Duodenal mucosa (tissue), 2 donors: ENCODE measurements at regions not wholly inside any gene's neighbourhood (a gene's known extent, or its start where the extent isn't known, plus 50 kb on each side); places are given as distances from the start of the nearest gene placed in this dataset.

Source experiments
- H3K27ac ChIP-seq: one replicate; pipeline ENCODE4 v1.7.0; 2013; ENCODE audit warnings: low read depth, low read length
- H3K27me3 ChIP-seq, 2 donors: one replicate each; pipeline ENCODE4 v1.7.0; 2013; ENCODE audit warnings: low read length in 2 of 2, control low read depth in 1 of 2; ENCODE audit not compliant: insufficient read depth in 2 of 2, control insufficient read depth in 1 of 2
- H3K36me3 ChIP-seq, 2 donors: one replicate each; pipeline ENCODE4 v1.7.0; 2013; ENCODE audit warnings: low read length in 2 of 2, control low read depth in 1 of 2; ENCODE audit not compliant: insufficient read depth in 2 of 2, control insufficient read depth in 1 of 2
- H3K4me1 ChIP-seq, 2 donors: one replicate each; pipeline ENCODE4 v1.7.0; 2013; ENCODE audit warnings: low read length in 2 of 2, control low read depth in 1 of 2; ENCODE audit not compliant: insufficient read depth in 2 of 2, control insufficient read depth in 1 of 2
- H3K4me3 ChIP-seq, 2 donors: one replicate each; pipeline ENCODE4 v1.7.0; 2013; ENCODE audit warnings: low read length in 2 of 2, low read depth in 1 of 2
- H3K9ac ChIP-seq, 2 donors: one replicate each; pipeline ENCODE4 v1.7.0; 2013; ENCODE audit warnings: low read length in 2 of 2, low read depth in 1 of 2
- H3K9me3 ChIP-seq, 2 donors: one replicate each; pipeline ENCODE4 v1.7.0; 2013; ENCODE audit warnings: low read length in 2 of 2, control low read depth in 1 of 2; ENCODE audit not compliant: control insufficient read depth in 1 of 2

GRCh38 chr14:100982353-100982752 is 78.8 kb upstream of the RTL1 start:
- Histone ChIP-seq H3K36me3 (no peaks in the 10 kb centered on the region), H3K27me3 (no peaks in the 10 kb centered on the region), H3K9ac (no peak overlapping the region), H3K27ac (no peak overlapping the region), H3K9me3 (no peaks in the 10 kb centered on the region), H3K4me1 (no peaks in the 10 kb centered on the region), H3K4me3 (no peak overlapping the region)

GRCh38 chr14:100982762-100983161 is 79.2 kb upstream of the RTL1 start:
- no peak overlapping the region for H3K27ac ChIP-seq
- no peaks in the 10 kb centered on the region for H3K4me1 ChIP-seq
- H3K27me3 ChIP-seq, result no peaks in the 10 kb centered on the region
- no peak overlapping the region for H3K9ac ChIP-seq
- H3K4me3 ChIP-seq, result no peak overlapping the region
- H3K9me3 ChIP-seq, result no peaks in the 10 kb centered on the region
- no peaks in the 10 kb centered on the region for H3K36me3 ChIP-seq

DNA sequence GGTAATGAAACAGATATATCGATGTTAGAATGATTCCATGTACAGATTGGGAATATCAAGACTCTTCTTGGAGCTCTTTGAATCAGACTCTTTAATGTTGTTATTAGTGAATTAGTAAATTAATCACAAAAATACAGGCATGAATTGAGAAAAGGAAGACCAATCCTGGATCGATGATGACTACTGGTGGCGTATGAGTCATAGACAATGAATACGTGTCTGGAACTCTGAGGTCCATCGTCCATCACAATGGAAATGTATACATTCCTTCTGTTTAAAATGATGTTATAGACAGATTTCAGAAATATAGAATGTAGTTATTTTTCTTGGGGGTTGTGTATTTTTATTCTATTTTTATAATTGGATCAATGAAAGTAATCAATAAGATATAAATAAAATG is 80.2 kb upstream of the RTL1 start:
- H3K4me3 ChIP-seq, result no peak overlapping the region
- no peaks in the 10 kb centered on the region for H3K4me1 ChIP-seq
- no peak overlapping the region for H3K27ac ChIP-seq

DNA sequence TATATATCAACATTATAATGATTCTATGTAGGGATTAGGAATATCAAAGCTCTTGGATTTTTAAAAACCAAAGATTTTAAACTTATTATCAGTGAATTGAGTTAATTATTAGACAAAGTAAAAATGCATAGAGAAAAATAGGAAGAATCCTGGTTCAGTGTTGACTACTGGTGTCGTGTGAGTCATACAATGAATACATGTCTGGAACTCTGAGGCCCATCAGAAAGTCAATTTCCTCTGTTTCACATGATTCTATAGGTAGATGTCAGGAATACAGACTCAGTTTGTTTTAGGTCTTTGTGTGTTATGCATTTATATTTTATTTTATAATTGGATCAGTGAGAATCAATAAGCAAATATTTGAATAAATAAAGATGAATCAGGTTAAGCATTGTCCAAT is 84.5 kb upstream of the RTL1 start:
- H3K4me3 ChIP-seq, result no peak overlapping the region
- no peaks in the 10 kb centered on the region for H3K36me3 ChIP-seq
- H3K27ac ChIP-seq, result no peak overlapping the region
- H3K27me3 ChIP-seq, result no peaks in the 10 kb centered on the region
- H3K9ac ChIP-seq, result no peak overlapping the region
- H3K4me1 ChIP-seq, result no peaks in the 10 kb centered on the region
- H3K9me3 ChIP-seq, result no peaks in the 10 kb centered on the region

More for the DNA sequence above, 80.2 kb upstream of the RTL1 start:
- Histone ChIP-seq H3K9me3 (no peaks in the 10 kb centered on the region), H3K27me3 (no peaks in the 10 kb centered on the region), H3K9ac (no peak overlapping the region), H3K36me3 (no peaks in the 10 kb centered on the region)

GRCh38 chr14:100988411-100988900 is 84.9 kb upstream of the RTL1 start:
- Histone ChIP-seq H3K36me3 (no peaks in the 10 kb centered on the region), H3K4me1 (no peaks in the 10 kb centered on the region), H3K9ac (no peak overlapping the region), H3K9me3 (no peaks in the 10 kb centered on the region), H3K27ac (no peak overlapping the region), H3K4me3 (no peak overlapping the region), H3K27me3 (no peaks in the 10 kb centered on the region)

DNA sequence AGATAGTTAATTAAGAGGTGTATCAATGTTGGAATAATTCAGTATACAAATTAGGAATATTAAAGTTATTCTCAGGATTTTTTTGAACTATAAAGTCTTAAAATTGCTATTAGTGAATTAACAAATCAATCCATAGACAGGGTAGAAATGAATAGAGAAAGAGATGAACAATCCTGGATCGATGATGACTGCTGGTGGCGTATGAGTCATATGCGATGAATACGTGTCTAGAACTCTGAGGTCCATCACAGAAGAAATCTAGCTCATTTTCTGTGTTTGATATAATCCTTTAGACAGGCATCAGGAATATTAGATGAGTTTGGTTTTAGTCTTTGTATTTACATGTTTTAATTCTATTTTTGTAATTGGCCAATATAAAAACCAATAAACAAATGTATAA is 85.4 kb upstream of the RTL1 start:
- Histone ChIP-seq H3K36me3 (no peaks in the 10 kb centered on the region), H3K27me3 (no peaks in the 10 kb centered on the region), H3K9me3 (no peaks in the 10 kb centered on the region), H3K27ac (no peak overlapping the region), H3K4me1 (no peaks in the 10 kb centered on the region), H3K9ac (no peak overlapping the region), H3K4me3 (no peak overlapping the region)

- no peak overlapping the region for H3K4me3 ChIP-seq
- H3K36me3 ChIP-seq, result no peaks in the 10 kb centered on the region
- no peaks in the 10 kb centered on the region for H3K4me1 ChIP-seq
- H3K27me3 ChIP-seq, result no peaks in the 10 kb centered on the region
- H3K9me3 ChIP-seq, result no peaks in the 10 kb centered on the region
- H3K9ac ChIP-seq, result no peak overlapping the region
- H3K27ac ChIP-seq, result no peak overlapping the region
Observed at GRCh38 chr14:100989924-100990323, 86.4 kb upstream of the RTL1 start.

DNA sequence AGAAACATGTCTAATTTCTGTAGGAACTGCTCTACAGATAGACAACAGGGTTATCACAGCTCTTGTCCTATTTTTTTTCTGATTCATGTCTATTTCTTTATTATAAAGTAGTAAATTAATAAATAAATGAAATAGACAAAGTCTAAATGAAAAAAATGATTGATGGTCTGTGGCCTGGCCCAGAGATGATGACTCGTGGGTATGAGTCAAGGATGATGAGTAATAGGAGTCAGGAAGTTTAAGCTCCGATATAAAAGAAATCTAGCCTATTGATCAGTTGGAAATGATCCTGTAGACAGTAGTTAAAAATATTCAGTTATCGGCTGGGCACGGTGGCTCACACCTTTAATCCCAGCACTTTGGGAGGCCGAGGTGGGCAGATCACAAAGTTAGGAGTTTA is 90.6 kb upstream of the RTL1 start:
- H3K9ac ChIP-seq, result no peak overlapping the region
- H3K4me3 ChIP-seq, result no peak overlapping the region
- H3K36me3 ChIP-seq, result no peaks in the 10 kb centered on the region
- H3K27me3 ChIP-seq, result no peaks in the 10 kb centered on the region
- no peak overlapping the region for H3K27ac ChIP-seq
- no peaks in the 10 kb centered on the region for H3K9me3 ChIP-seq
- no peaks in the 10 kb centered on the region for H3K4me1 ChIP-seq

GRCh38 chr14:100994756-100995330 is 91.3 kb upstream of the RTL1 start:
- no peak overlapping the region for H3K9ac ChIP-seq
- H3K4me3 ChIP-seq, result no peak overlapping the region
- no peaks in the 10 kb centered on the region for H3K9me3 ChIP-seq
- H3K27me3 ChIP-seq, result no peaks in the 10 kb centered on the region
- H3K4me1 ChIP-seq, result no peaks in the 10 kb centered on the region
- no peaks in the 10 kb centered on the region for H3K36me3 ChIP-seq
- no peak overlapping the region for H3K27ac ChIP-seq

DNA sequence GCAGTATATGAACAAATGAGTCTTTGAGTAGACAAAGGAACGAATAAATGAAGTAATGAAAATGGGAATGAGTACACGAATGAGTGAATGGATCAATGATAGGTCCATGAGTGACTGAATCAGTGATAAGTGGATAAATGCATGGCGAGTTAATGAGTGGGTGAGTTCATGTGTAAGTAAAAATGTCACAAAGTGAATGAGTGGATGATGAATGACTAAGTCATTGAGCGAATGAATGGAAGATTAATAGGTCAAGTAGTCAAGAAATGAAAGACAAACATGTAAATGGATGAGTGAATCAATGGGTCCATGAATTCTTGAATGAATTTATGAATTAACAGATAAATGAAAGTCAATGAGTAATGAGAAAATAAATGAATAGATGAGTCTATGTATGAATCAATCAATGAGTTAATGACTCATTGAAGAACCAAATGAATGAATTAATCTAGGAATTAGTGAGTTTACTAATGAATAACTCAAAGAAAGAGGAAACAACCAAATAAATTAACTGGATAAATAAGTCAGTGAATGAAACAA is 97.3 kb upstream of the RTL1 start:
- no peaks in the 10 kb centered on the region for H3K9me3 ChIP-seq
- H3K4me3 ChIP-seq, result no peak overlapping the region
- H3K4me1 ChIP-seq, result peaks cover 5 to 6% of the 10 kb centered on the region in 2 donors
- H3K27ac ChIP-seq, result no peak overlapping the region
- no peaks in the 10 kb centered on the region for H3K36me3 ChIP-seq
- no peaks in the 10 kb centered on the region for H3K27me3 ChIP-seq
- H3K9ac ChIP-seq, result no peak overlapping the region
